Fibroblast of lung (primary cell): ENCODE measurements at regions not wholly inside any gene's neighbourhood (a gene's known extent, or its start where the extent isn't known, plus 50 kb on each side); places are given as distances from the start of the nearest gene placed in this dataset.

ENCODE experiments used
- DNase-seq, 2 donors: peaks; one replicate each; pipeline versions ENCODE4 v3.0.0 to v3.0.0-alpha.2; 2010; ENCODE audit warnings: low read depth in 2 of 2
- H2AFZ ChIP-seq: 2 replicates; pipeline ENCODE4 v1.5.1; 2012; ENCODE audit warnings: low read length, control low read depth, inconsistent platforms
- H3K27ac ChIP-seq: 2 replicates; pipeline ENCODE4 v1.5.1; 2011; ENCODE audit warnings: low read length, control low read depth; ENCODE audit not compliant: insufficient read depth
- H3K27me3 ChIP-seq: 2 replicates; pipeline ENCODE4 v1.5.1; 2011; ENCODE audit warnings: mild to moderate bottlenecking, low read length; ENCODE audit not compliant: control insufficient read depth, insufficient read depth
- H3K36me3 ChIP-seq: 2 replicates; pipeline ENCODE4 v1.5.1; 2011; ENCODE audit warnings: low read length; ENCODE audit not compliant: control insufficient read depth, insufficient read depth
- H3K4me1 ChIP-seq: 2 replicates; pipeline ENCODE4 v1.5.1; 2011; ENCODE audit warnings: low read length; ENCODE audit not compliant: control insufficient read depth, insufficient read depth; ENCODE audit errors: extremely low read depth
- H3K4me2 ChIP-seq: 2 replicates; pipeline ENCODE4 v1.5.1; 2011; ENCODE audit warnings: low read length, control low read depth; ENCODE audit not compliant: insufficient read depth; ENCODE audit errors: extremely low read depth
- H3K4me3 ChIP-seq, 4 experiments: fragments of 200-600 bp in 1 of 4; sonication (generic) in 1 of 4; replicated peaks in 1 of 4; 2 replicates each; pipeline ENCODE4 v1.5.1; 2011 to 2016; ENCODE audit warnings: low read length in 4 of 4, low read depth in 3 of 4, mild to moderate bottlenecking in 3 of 4, control low read depth in 2 of 4, inconsistent platforms in 1 of 4, mixed read lengths in 1 of 4; ENCODE audit not compliant: insufficient read depth in 1 of 4; ENCODE audit errors: control extremely low read depth in 1 of 4
- H3K79me2 ChIP-seq: 2 replicates; pipeline ENCODE4 v1.5.1; 2012; ENCODE audit warnings: mild to moderate bottlenecking, low read length, inconsistent platforms; ENCODE audit not compliant: control insufficient read depth, insufficient read depth
- H3K9ac ChIP-seq: 2 replicates; pipeline ENCODE4 v1.5.1; 2011; ENCODE audit warnings: mild to moderate bottlenecking, low read length, control low read depth; ENCODE audit not compliant: insufficient read depth
- H3K9me3 ChIP-seq: 2 replicates; pipeline ENCODE4 v1.5.1; 2012; ENCODE audit warnings: low read depth, low read length; ENCODE audit not compliant: control insufficient read depth, insufficient read depth
- H4K20me1 ChIP-seq: 2 replicates; pipeline ENCODE4 v1.5.1; 2011; ENCODE audit warnings: low read length; ENCODE audit not compliant: control insufficient read depth, insufficient read depth; ENCODE audit errors: extremely low read depth
- CTCF ChIP-seq, 2 donors: IDR thresholded peaks in 1 of 2; conservative IDR thresholded peaks in 1 of 2; 1 replicate in 1 of 2; 2 replicates in 1 of 2; pipeline ENCODE4 v1.5.1; 2011 to 2012; ENCODE audit warnings: low read length in 2 of 2, control low read depth in 1 of 2, inconsistent platforms in 1 of 2, low read depth in 1 of 2, mild to moderate bottlenecking in 1 of 2
- EZH2 ChIP-seq: IDR thresholded peaks from 2 replicates; pipeline ENCODE4 v1.5.1; 2012; ENCODE audit warnings: low read length, control low read depth, mild to moderate bottlenecking; ENCODE audit errors: missing control alignments

- H4K20me1 ChIP-seq: no peaks in the 10 kb centered on the region
- H3K4me2 ChIP-seq: no peak overlapping the region
- TF ChIP-seq CTCF (conservative IDR thresholded peaks at IDR 0.05 in 1 of 2, IDR thresholded peaks at IDR 0.05 in 1 of 2; ENCODE audit: low read depth in 1 of 2, low read length in 2 of 2): no peak
- no peak for TF ChIP-seq EZH2
- no peaks in the 10 kb centered on the region for H3K36me3 ChIP-seq
- H3K9me3 ChIP-seq: no peaks in the 10 kb centered on the region
- H3K27ac ChIP-seq: no peak overlapping the region
- no peak for DNase-seq
- no peak overlapping the region for H2AFZ ChIP-seq
- H3K4me1 ChIP-seq: no peaks in the 10 kb centered on the region
- H3K79me2 ChIP-seq: no peaks in the 10 kb centered on the region
- H3K27me3 ChIP-seq: no peaks in the 10 kb centered on the region
- H3K4me3 ChIP-seq: no peak overlapping the region
- H3K9ac ChIP-seq: no peak overlapping the region
Observed at GRCh38 chr7:157077021-157077420, 61.7 kb upstream of the UBE3C start.

GRCh38 chr7:157077986-157078644 lies 60.6 kb upstream of the UBE3C start:
- no peak overlapping the region for H3K9ac ChIP-seq
- peak overlapping the region; percentile 54 for H3K4me2 ChIP-seq
- H4K20me1 ChIP-seq: no peaks in the 10 kb centered on the region
- TF ChIP-seq CTCF (conservative IDR thresholded peaks at IDR 0.05 in 1 of 2, IDR thresholded peaks at IDR 0.05 in 1 of 2; ENCODE audit: low read depth in 1 of 2, low read length in 2 of 2) (no peak), EZH2 (no peak)
- H3K4me1 ChIP-seq: no peaks in the 10 kb centered on the region
- H2AFZ ChIP-seq: peak overlapping the region; percentile 31
- no peak overlapping the region for H3K27ac ChIP-seq
- H3K9me3 ChIP-seq: no peaks in the 10 kb centered on the region
- peak overlapping the region in 1 of 4 experiments; percentile 32 for H3K4me3 ChIP-seq
- DNase-seq: peak in 1 of 2 donors; percentile 7
- no peaks in the 10 kb centered on the region for H3K27me3 ChIP-seq
- H3K79me2 ChIP-seq: no peaks in the 10 kb centered on the region
- H3K36me3 ChIP-seq: no peaks in the 10 kb centered on the region

GRCh38 chr7:157079116-157079515 lies 59.6 kb upstream of the UBE3C start:
- Histone ChIP-seq H3K4me1 (no peaks in the 10 kb centered on the region), H2AFZ (no peak overlapping the region), H3K79me2 (no peaks in the 10 kb centered on the region), H4K20me1 (no peaks in the 10 kb centered on the region), H3K9me3 (no peaks in the 10 kb centered on the region), H3K4me3 (no peak overlapping the region), H3K9ac (no peak overlapping the region), H3K27ac (no peak overlapping the region), H3K36me3 (no peaks in the 10 kb centered on the region), H3K4me2 (no peak overlapping the region), H3K27me3 (no peaks in the 10 kb centered on the region)
- no peak for DNase-seq
- TF ChIP-seq CTCF (conservative IDR thresholded peaks at IDR 0.05 in 1 of 2, IDR thresholded peaks at IDR 0.05 in 1 of 2; ENCODE audit: low read depth in 1 of 2, low read length in 2 of 2) (no peak), EZH2 (no peak)
